GM12865 (cell line): ENCODE measurements at regions not wholly inside any gene's neighbourhood (a gene's known extent, or its start where the extent isn't known, plus 50 kb on each side); places are given as distances from the start of the nearest gene placed in this dataset.

Source experiments
- DNase-seq: peaks from one replicate; pipeline ENCODE4 v3.0.0; 2010; ENCODE audit warnings: low read depth
- H3K4me3 ChIP-seq: 2 replicates; pipeline ENCODE4 v1.5.1; 2011; ENCODE audit warnings: mild to moderate bottlenecking, low read depth, low read length, control low read depth
- TF ChIP-seq, protein P1 (sequence below): IDR thresholded peaks from 2 replicates; pipeline ENCODE4 v1.5.1; 2011; ENCODE audit warnings: low read length, control low read depth, low read depth, inconsistent platforms; ENCODE audit not compliant: insufficient read depth; ENCODE audit errors: missing control alignments

GRCh38 chr4:24476282-24476681, 108.1 kb downstream of the DHX15 start:
- H3K4me3 ChIP-seq = no peak overlapping the region
- TF ChIP-seq, protein P1, sequence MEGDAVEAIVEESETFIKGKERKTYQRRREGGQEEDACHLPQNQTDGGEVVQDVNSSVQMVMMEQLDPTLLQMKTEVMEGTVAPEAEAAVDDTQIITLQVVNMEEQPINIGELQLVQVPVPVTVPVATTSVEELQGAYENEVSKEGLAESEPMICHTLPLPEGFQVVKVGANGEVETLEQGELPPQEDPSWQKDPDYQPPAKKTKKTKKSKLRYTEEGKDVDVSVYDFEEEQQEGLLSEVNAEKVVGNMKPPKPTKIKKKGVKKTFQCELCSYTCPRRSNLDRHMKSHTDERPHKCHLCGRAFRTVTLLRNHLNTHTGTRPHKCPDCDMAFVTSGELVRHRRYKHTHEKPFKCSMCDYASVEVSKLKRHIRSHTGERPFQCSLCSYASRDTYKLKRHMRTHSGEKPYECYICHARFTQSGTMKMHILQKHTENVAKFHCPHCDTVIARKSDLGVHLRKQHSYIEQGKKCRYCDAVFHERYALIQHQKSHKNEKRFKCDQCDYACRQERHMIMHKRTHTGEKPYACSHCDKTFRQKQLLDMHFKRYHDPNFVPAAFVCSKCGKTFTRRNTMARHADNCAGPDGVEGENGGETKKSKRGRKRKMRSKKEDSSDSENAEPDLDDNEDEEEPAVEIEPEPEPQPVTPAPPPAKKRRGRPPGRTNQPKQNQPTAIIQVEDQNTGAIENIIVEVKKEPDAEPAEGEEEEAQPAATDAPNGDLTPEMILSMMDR = peak; percentile 50
- peak; percentile 22 for DNase-seq

DNA sequence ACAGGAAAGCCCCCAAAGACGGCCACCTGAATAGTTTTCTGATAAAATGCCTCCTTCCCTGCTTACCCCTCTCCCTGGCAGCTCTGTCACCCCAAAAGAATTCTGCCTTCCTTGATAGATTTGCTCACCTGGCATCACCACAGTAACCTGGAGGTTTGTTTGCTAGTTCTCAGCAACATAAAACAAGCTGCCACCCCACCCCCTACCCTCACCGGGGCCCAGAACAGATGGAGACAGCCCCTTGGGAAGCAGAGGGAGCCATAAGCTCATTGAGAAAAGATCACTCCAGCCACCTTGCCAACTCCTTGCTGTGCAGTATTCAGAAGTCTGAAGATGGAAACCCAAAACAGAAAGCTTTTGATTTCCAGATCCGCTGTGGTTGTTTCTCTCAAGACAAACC, 108.6 kb downstream of the DHX15 start:
- TF ChIP-seq, protein P1 = no peak
- H3K4me3 ChIP-seq = no peak overlapping the region
- DNase-seq = no peak

- no peak for DNase-seq
- TF ChIP-seq, protein P1 = no peak
- H3K4me3 ChIP-seq = peak overlapping the region; percentile 55
These were observed 111.0 kb downstream of the DHX15 start for GRCh38 chr4:24473309-24473721.

DNA sequence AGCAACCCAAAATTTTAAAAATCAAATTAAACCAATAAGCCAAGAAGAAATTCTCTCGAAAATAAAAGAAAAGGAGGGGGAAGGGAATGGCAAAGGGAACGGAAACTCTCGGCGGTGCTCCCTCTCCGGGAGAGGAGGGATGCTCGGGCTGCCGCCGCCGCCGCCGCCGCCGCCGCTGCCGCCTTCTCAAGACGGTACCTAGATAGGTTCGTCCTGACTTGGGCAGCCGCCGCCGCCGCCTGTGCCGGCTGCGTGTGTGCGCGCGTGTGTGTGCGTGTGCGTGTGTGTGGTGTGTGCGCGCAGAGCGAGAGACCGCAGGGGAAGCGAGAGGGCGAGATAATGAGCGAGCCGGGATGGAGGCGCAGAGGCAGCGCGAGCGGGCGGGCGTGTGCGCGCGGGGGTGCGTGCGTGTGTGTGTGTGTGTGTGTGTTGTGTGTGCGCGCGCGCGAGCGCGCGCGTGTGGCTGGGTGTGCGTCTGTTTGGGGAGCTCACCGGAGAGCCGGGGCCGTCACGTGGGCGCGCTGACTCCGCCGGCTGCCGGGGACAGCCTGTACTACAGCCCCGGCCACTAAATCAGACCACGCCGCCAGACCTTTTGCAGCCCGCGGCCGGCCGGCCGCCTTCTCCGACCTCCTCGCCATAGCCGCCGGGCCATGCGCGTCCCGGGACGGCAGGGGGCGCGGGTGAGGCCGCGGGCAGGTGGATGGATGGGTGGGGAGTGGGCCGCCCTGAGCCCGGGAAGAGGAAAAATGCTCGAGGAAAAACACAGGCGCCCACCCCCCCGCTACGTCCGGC, 111.6 kb downstream of the DHX15 start:
- TF ChIP-seq, protein P1 = peak; percentile 61
- H3K4me3 ChIP-seq = peak overlapping the region; percentile 55
- peak; percentile 82 for DNase-seq

- TF ChIP-seq, protein P1 = no peak
- no peak for DNase-seq
- H3K4me3 ChIP-seq = peak overlapping the region; percentile 55
These were observed 112.2 kb downstream of the DHX15 start for GRCh38 chr4:24472161-24472510.

GRCh38 chr4:24471486-24472160, 112.7 kb downstream of the DHX15 start:
- peak overlapping the region; percentile 34 for H3K4me3 ChIP-seq
- DNase-seq = no peak

More at GRCh38 chr4:24471486-24472160, 112.7 kb downstream of the DHX15 start:
- TF ChIP-seq, protein P1 = no peak
